ENCODE measurements at regions not wholly inside any gene's neighbourhood (a gene's known extent, or its start where the extent isn't known, plus 50 kb on each side); places are given as distances from the start of the nearest gene placed in this dataset.
"Not testable (repeated sequence)": the region's sequence is repeated elsewhere in the genome, so short reads cannot be mapped to it uniquely, and the experiment has no call there.

DNA sequence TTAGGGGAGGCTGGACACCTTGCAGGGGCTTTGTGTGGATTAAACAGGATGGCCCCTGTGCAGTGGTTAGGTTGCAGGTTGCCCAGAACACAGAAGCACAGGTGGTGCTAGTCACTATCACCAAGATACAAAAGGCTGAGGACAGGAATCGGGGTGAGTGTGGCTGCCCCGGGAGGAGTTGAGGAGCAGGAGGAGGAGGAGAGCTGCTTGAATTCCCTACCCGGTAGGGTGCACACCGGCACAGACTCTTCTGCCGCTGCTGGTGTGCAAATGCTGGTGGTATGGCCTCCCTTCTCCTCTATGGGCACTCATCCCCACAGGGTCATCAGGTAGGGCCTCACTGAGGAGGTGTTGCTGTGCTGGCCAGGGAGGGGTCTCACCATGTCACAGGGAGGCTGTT lies 67.5 kb upstream of the SMAD6 start:
- TF ChIP-seq SPI1 (IDR thresholded peaks at IDR 0.05; ENCODE audit: low read depth, low read length) (no peak), PAX5 (IDR thresholded peaks at IDR 0.05; ENCODE audit: insufficient read depth, low read length, severe bottlenecking) (no peak), TAF1 (IDR thresholded peaks at IDR 0.05; ENCODE audit: low read depth, low read length) (no peak), POU2F2 (IDR thresholded peaks at IDR 0.05; ENCODE audit: low read depth, low read length) (no peak), POLR2AphosphoS5 (IDR thresholded peaks at IDR 0.05; ENCODE audit: low read depth, low read length) (no peak), POLR2A (IDR thresholded peaks at IDR 0.05; ENCODE audit: low read depth, low read length) (no peak)
- FAIRE-seq = no peak

GRCh38 chr15:66635006-66635405 lies 67.0 kb upstream of the SMAD6 start:
- DNase-seq (ENCODE audit: insufficient read length, low spot score) (no peak), FAIRE-seq (no peak)
- TF ChIP-seq TAF1 (IDR thresholded peaks at IDR 0.05; ENCODE audit: low read depth, low read length) = no peak
- TF ChIP-seq POLR2AphosphoS5 (IDR thresholded peaks at IDR 0.05; ENCODE audit: low read depth, low read length) = no peak
- TF ChIP-seq SPI1 (IDR thresholded peaks at IDR 0.05; ENCODE audit: low read depth, low read length) = no peak
- no peak for TF ChIP-seq POLR2A (IDR thresholded peaks at IDR 0.05; ENCODE audit: low read depth, low read length)
- TF ChIP-seq PAX5 (IDR thresholded peaks at IDR 0.05; ENCODE audit: insufficient read depth, low read length, severe bottlenecking) = no peak
- no peak for TF ChIP-seq POU2F2 (IDR thresholded peaks at IDR 0.05; ENCODE audit: low read depth, low read length)

More for the DNA sequence above, 67.5 kb upstream of the SMAD6 start:
- DNase-seq (ENCODE audit: insufficient read length, low spot score) = no peak

- FAIRE-seq = no peak
- TF ChIP-seq SPI1 (IDR thresholded peaks at IDR 0.05; ENCODE audit: low read depth, low read length) (no peak), POLR2AphosphoS5 (IDR thresholded peaks at IDR 0.05; ENCODE audit: low read depth, low read length) (no peak), PAX5 (IDR thresholded peaks at IDR 0.05; ENCODE audit: insufficient read depth, low read length, severe bottlenecking) (no peak), TAF1 (IDR thresholded peaks at IDR 0.05; ENCODE audit: low read depth, low read length) (no peak), POU2F2 (IDR thresholded peaks at IDR 0.05; ENCODE audit: low read depth, low read length) (no peak), POLR2A (IDR thresholded peaks at IDR 0.05; ENCODE audit: low read depth, low read length) (no peak)
- no peak for DNase-seq (ENCODE audit: insufficient read length, low spot score)
Measured at GRCh38 chr15:66635817-66636216, 66.2 kb upstream of the SMAD6 start.

DNA sequence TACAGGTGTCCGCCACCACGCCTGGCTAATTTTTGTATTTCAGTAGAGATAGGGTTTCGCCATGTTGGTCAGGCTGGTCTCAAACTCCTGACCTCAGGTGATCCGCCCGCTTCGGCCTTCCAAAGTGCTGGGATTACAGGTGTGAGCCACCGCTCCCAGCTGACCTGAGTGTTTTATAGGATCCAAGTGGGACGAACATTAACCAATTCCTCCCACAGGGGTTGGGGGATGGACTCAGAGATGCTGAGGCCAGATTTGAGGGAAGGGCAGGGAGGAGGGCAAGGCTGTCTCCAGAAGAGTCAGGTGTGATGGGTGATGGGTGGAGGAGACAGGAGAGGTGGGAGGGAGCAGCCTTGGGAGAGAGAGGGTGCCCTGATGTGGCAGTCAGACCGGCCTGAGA lies 65.0 kb upstream of the SMAD6 start:
- not testable (repeated sequence) for DNase-seq (ENCODE audit: insufficient read length, low spot score); FAIRE-seq

DNA sequence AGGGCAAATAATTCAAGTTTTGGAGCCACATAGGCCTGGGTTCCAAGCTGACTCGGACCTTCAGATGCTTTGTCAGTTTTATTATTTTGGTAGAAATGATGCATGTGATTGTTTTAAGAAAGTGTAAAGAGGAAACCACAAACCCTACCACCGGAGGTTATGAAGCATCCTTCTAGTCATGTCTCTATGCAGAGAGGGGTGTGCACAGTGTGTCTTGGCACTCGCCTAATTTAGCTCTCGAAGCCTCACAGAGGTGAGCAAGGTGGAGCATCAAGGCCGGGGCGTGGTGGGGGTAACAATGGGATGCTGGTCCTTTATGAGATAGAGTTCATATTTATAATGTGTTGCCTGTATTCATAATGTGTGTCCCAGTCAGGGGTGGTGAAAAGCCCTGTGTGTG lies 63.7 kb upstream of the SMAD6 start:
- no peak for FAIRE-seq
- DNase-seq (ENCODE audit: insufficient read length, low spot score) = no peak
- TF ChIP-seq SPI1 (IDR thresholded peaks at IDR 0.05; ENCODE audit: low read depth, low read length) = no peak
- no peak for TF ChIP-seq POU2F2 (IDR thresholded peaks at IDR 0.05; ENCODE audit: low read depth, low read length)
- no peak for TF ChIP-seq PAX5 (IDR thresholded peaks at IDR 0.05; ENCODE audit: insufficient read depth, low read length, severe bottlenecking)
- TF ChIP-seq POLR2A (IDR thresholded peaks at IDR 0.05; ENCODE audit: low read depth, low read length) = no peak
- TF ChIP-seq TAF1 (IDR thresholded peaks at IDR 0.05; ENCODE audit: low read depth, low read length) = no peak
- no peak for TF ChIP-seq POLR2AphosphoS5 (IDR thresholded peaks at IDR 0.05; ENCODE audit: low read depth, low read length)

- DNase-seq (ENCODE audit: insufficient read length, low spot score) (no peak), FAIRE-seq (no peak)
- TF ChIP-seq POLR2AphosphoS5 (IDR thresholded peaks at IDR 0.05; ENCODE audit: low read depth, low read length) = no peak
- no peak for TF ChIP-seq POLR2A (IDR thresholded peaks at IDR 0.05; ENCODE audit: low read depth, low read length)
- TF ChIP-seq POU2F2 (IDR thresholded peaks at IDR 0.05; ENCODE audit: low read depth, low read length) = no peak
- TF ChIP-seq PAX5 (IDR thresholded peaks at IDR 0.05; ENCODE audit: insufficient read depth, low read length, severe bottlenecking) = no peak
- TF ChIP-seq TAF1 (IDR thresholded peaks at IDR 0.05; ENCODE audit: low read depth, low read length) = no peak
- no peak for TF ChIP-seq SPI1 (IDR thresholded peaks at IDR 0.05; ENCODE audit: low read depth, low read length)
Measured at GRCh38 chr15:66641485-66642315, 60.3 kb upstream of the SMAD6 start.

GRCh38 chr15:66642514-66642913 lies 59.5 kb upstream of the SMAD6 start:
- FAIRE-seq (no peak), DNase-seq (ENCODE audit: insufficient read length, low spot score) (no peak)
- no peak for TF ChIP-seq PAX5 (IDR thresholded peaks at IDR 0.05; ENCODE audit: insufficient read depth, low read length, severe bottlenecking)
- TF ChIP-seq POLR2AphosphoS5 (IDR thresholded peaks at IDR 0.05; ENCODE audit: low read depth, low read length) = no peak
- TF ChIP-seq POU2F2 (IDR thresholded peaks at IDR 0.05; ENCODE audit: low read depth, low read length) = no peak
- no peak for TF ChIP-seq POLR2A (IDR thresholded peaks at IDR 0.05; ENCODE audit: low read depth, low read length)
- no peak for TF ChIP-seq SPI1 (IDR thresholded peaks at IDR 0.05; ENCODE audit: low read depth, low read length)
- no peak for TF ChIP-seq TAF1 (IDR thresholded peaks at IDR 0.05; ENCODE audit: low read depth, low read length)

- TF ChIP-seq TAF1 (IDR thresholded peaks at IDR 0.05; ENCODE audit: low read depth, low read length) (no peak), SPI1 (IDR thresholded peaks at IDR 0.05; ENCODE audit: low read depth, low read length) (no peak), PAX5 (IDR thresholded peaks at IDR 0.05; ENCODE audit: insufficient read depth, low read length, severe bottlenecking) (no peak), POLR2AphosphoS5 (IDR thresholded peaks at IDR 0.05; ENCODE audit: low read depth, low read length) (no peak), POLR2A (IDR thresholded peaks at IDR 0.05; ENCODE audit: low read depth, low read length) (no peak), POU2F2 (IDR thresholded peaks at IDR 0.05; ENCODE audit: low read depth, low read length) (no peak)
- no peak for FAIRE-seq
- no peak for DNase-seq (ENCODE audit: insufficient read length, low spot score)
Measured at GRCh38 chr15:66643033-66643432, 59.0 kb upstream of the SMAD6 start.

- FAIRE-seq = no peak
- no peak for DNase-seq (ENCODE audit: insufficient read length, low spot score)
- no peak for TF ChIP-seq PAX5 (IDR thresholded peaks at IDR 0.05; ENCODE audit: insufficient read depth, low read length, severe bottlenecking)
- TF ChIP-seq SPI1 (IDR thresholded peaks at IDR 0.05; ENCODE audit: low read depth, low read length) = no peak
- no peak for TF ChIP-seq POLR2AphosphoS5 (IDR thresholded peaks at IDR 0.05; ENCODE audit: low read depth, low read length)
- TF ChIP-seq POU2F2 (IDR thresholded peaks at IDR 0.05; ENCODE audit: low read depth, low read length) = no peak
- TF ChIP-seq TAF1 (IDR thresholded peaks at IDR 0.05; ENCODE audit: low read depth, low read length) = no peak
- TF ChIP-seq POLR2A (IDR thresholded peaks at IDR 0.05; ENCODE audit: low read depth, low read length) = no peak
Measured at GRCh38 chr15:66644000-66644787, 57.8 kb upstream of the SMAD6 start.
